Stomach smooth muscle (tissue), 2 donors: ENCODE measurements at regions not wholly inside any gene's neighbourhood (a gene's known extent, or its start where the extent isn't known, plus 50 kb on each side); places are given as distances from the start of the nearest gene placed in this dataset.
"Not testable (repeated sequence)": the region's sequence is repeated elsewhere in the genome, so short reads cannot be mapped to it uniquely, and the experiment has no call there.

Source experiments
- H3K27ac ChIP-seq: one replicate; pipeline ENCODE4 v1.7.0; 2013; ENCODE audit warnings: mild to moderate bottlenecking, low read length, inconsistent platforms
- H3K27me3 ChIP-seq, 2 donors: one replicate each; pipeline ENCODE4 v1.7.0; 2013; ENCODE audit warnings: low read length in 2 of 2; ENCODE audit not compliant: insufficient read depth in 2 of 2, control insufficient read depth in 1 of 2
- H3K36me3 ChIP-seq, 2 donors: one replicate each; pipeline ENCODE4 v1.7.0; 2013; ENCODE audit warnings: low read length in 2 of 2; ENCODE audit not compliant: control insufficient read depth in 2 of 2, insufficient read depth in 2 of 2
- H3K4me1 ChIP-seq: one replicate; pipeline ENCODE4 v1.7.0; 2013; ENCODE audit warnings: low read length; ENCODE audit not compliant: control insufficient read depth, insufficient read depth
- H3K4me3 ChIP-seq, 2 donors: one replicate each; pipeline ENCODE4 v1.7.0; 2013; ENCODE audit warnings: low read length in 2 of 2
- H3K9ac ChIP-seq, 2 donors: one replicate each; pipeline ENCODE4 v1.7.0; 2013; ENCODE audit warnings: low read length in 2 of 2, mild to moderate bottlenecking in 1 of 2
- H3K9me3 ChIP-seq, 2 donors: one replicate each; pipeline ENCODE4 v1.7.0; 2013; ENCODE audit warnings: low read length in 2 of 2; ENCODE audit not compliant: control insufficient read depth in 2 of 2
- donor health status: healthy.
- donor health status: Pancreatic carcinoma.

GRCh38 chrX:7988013-7988759 lies 61.0 kb upstream of the PNPLA4 start:
- H3K9me3 ChIP-seq, H3K9ac ChIP-seq, H3K4me1 ChIP-seq, H3K4me3 ChIP-seq, H3K27me3 ChIP-seq, H3K36me3 ChIP-seq, H3K27ac ChIP-seq: not testable (repeated sequence)

- no peak overlapping the region for H3K4me3 ChIP-seq
- peaks cover 0 to 4% of the 10 kb centered on the region in 2 donors for H3K9me3 ChIP-seq
- H3K27ac ChIP-seq: no peak overlapping the region
- H3K9ac ChIP-seq: no peak overlapping the region
- no peaks in the 10 kb centered on the region for H3K4me1 ChIP-seq
- no peaks in the 10 kb centered on the region for H3K36me3 ChIP-seq
- H3K27me3 ChIP-seq: no peaks in the 10 kb centered on the region
Observed at GRCh38 chrX:7987160-7988012, 60.2 kb upstream of the PNPLA4 start.

GRCh38 chrX:7986738-7987137 lies 59.5 kb upstream of the PNPLA4 start:
- not testable (repeated sequence) for H3K27ac ChIP-seq, H3K9ac ChIP-seq, H3K36me3 ChIP-seq, H3K9me3 ChIP-seq, H3K4me1 ChIP-seq, H3K27me3 ChIP-seq, H3K4me3 ChIP-seq

- Histone ChIP-seq H3K36me3 (no peaks in the 10 kb centered on the region), H3K27ac (no peak overlapping the region), H3K9ac (no peak overlapping the region), H3K9me3 (peaks cover 0 to 4% of the 10 kb centered on the region in 2 donors), H3K4me1 (no peaks in the 10 kb centered on the region), H3K4me3 (no peak overlapping the region), H3K27me3 (no peaks in the 10 kb centered on the region)
Observed at GRCh38 chrX:7985568-7985967, 58.4 kb upstream of the PNPLA4 start.

GRCh38 chrX:7983581-7983980 lies 56.4 kb upstream of the PNPLA4 start:
- H3K4me3 ChIP-seq: no peak overlapping the region
- H3K9me3 ChIP-seq: no peaks in the 10 kb centered on the region
- no peak overlapping the region for H3K27ac ChIP-seq
- H3K36me3 ChIP-seq: no peaks in the 10 kb centered on the region
- no peaks in the 10 kb centered on the region for H3K4me1 ChIP-seq
- H3K27me3 ChIP-seq: no peaks in the 10 kb centered on the region
- H3K9ac ChIP-seq: no peak overlapping the region
